Endodermal cell (in vitro differentiated cells): ENCODE measurements at regions not wholly inside any gene's neighbourhood (a gene's known extent, or its start where the extent isn't known, plus 50 kb on each side); places are given as distances from the start of the nearest gene placed in this dataset.

Source experiments
- DNase-seq: peaks from one replicate; pipeline ENCODE4 v3.0.0-alpha.2; 2017
- H3K27ac ChIP-seq: 2 replicates; pipeline ENCODE4 v1.5.1; 2013; ENCODE audit warnings: mild to moderate bottlenecking, low read depth, low read length, moderate library complexity
- H3K27me3 ChIP-seq: 2 replicates; pipeline ENCODE4 v1.6.1; 2013; ENCODE audit warnings: mild to moderate bottlenecking, low read length, moderate library complexity; ENCODE audit not compliant: insufficient read depth, control insufficient read depth, poor library complexity, severe bottlenecking
- H3K36me3 ChIP-seq: 2 replicates; pipeline ENCODE4 v1.7.0; 2013; ENCODE audit warnings: mild to moderate bottlenecking, low read length, moderate library complexity; ENCODE audit not compliant: control insufficient read depth, insufficient read depth
- H3K4me1 ChIP-seq: one replicate; pipeline ENCODE4 v1.7.0; 2013; ENCODE audit warnings: low read length; ENCODE audit not compliant: control insufficient read depth, insufficient read depth
- H3K4me3 ChIP-seq: 2 replicates; pipeline ENCODE4 v1.5.1; 2013; ENCODE audit warnings: mild to moderate bottlenecking, low read length, moderate library complexity
- H3K9ac ChIP-seq: 2 replicates; pipeline ENCODE4 v1.6.1; 2013; ENCODE audit warnings: mild to moderate bottlenecking, low read length, moderate library complexity; ENCODE audit not compliant: poor library complexity, severe bottlenecking; ENCODE audit errors: extremely low read depth
- H3K9me3 ChIP-seq: 2 replicates; pipeline ENCODE4 v1.6.1; 2013; ENCODE audit warnings: mild to moderate bottlenecking, low read length, moderate library complexity; ENCODE audit not compliant: control insufficient read depth
- H3K27ac Mint-ChIP-seq: 2 replicates; pipeline ENCODE4 v1.8.0; 2020; ENCODE audit warnings: mixed read lengths
- H3K27me3 Mint-ChIP-seq: 2 replicates; pipeline ENCODE4 v1.8.0; 2021; ENCODE audit warnings: mild to moderate bottlenecking, mixed read lengths; ENCODE audit not compliant: insufficient read depth
- H3K36me3 Mint-ChIP-seq: 2 replicates; pipeline ENCODE4 v1.8.0; 2020; ENCODE audit warnings: low read depth, mixed read lengths
- H3K4me1 Mint-ChIP-seq: 2 replicates; pipeline ENCODE4 v1.8.0; 2020; ENCODE audit warnings: mixed read lengths
- H3K4me3 Mint-ChIP-seq: 2 replicates; pipeline ENCODE4 v1.8.0; 2020; ENCODE audit warnings: mild to moderate bottlenecking, moderate library complexity, mixed read lengths
- H3K9me3 Mint-ChIP-seq: 2 replicates; pipeline ENCODE4 v1.8.0; 2020; ENCODE audit warnings: mild to moderate bottlenecking, mixed read lengths
- CTCF ChIP-seq: fragments of 200-600 bp; sonication (generic); conservative IDR thresholded peaks from 2 replicates; pipeline ENCODE4 v1.5.0; 2021; ENCODE audit warnings: antibody characterized with exemption, mild to moderate bottlenecking
- WGBS, 2 experiments: methylation state at CpG; one replicate each; pipeline versions ENCODE4 v1.1.5 to v1.1.7; 2013; ENCODE audit warnings: missing lambda C conversion rate in 2 of 2, mixed read lengths in 1 of 2; ENCODE audit not compliant: insufficient coverage in 1 of 2, insufficient read length in 1 of 2; 5-methylcytosine and 5-hydroxymethylcytosine counted together

DNA sequence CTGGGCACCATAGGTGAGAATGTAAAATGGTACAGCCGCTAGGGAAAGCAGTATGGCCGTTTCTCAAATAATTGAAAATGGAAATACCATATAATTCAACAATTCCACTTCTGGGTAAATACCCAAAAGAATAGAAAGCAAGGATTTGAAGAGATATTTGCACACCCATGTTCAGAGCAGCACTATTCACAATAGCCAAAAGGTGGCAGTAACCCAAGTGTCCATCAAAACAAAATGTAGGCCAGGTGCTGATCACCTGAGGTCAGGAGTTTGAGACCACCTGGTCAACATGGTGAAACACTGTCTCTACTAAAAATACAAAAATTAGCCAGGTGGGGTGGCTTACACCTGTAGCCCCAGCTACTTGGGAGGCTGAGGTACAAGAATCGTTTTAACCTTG, 62.1 kb downstream of the OLIG1 start:
- Mint-ChIP-seq H3K36me3 (no peaks in the 10 kb centered on the region), H3K4me3 (no peak overlapping the region), H3K27me3 (peaks cover 44% of the 10 kb centered on the region), H3K4me1 (peaks cover 25% of the 10 kb centered on the region), H3K9me3 (no peaks in the 10 kb centered on the region), H3K27ac (no peak overlapping the region)
- 100% methylated on average over 3 of the region's 3 CpGs; no CpG with 5 or more reads in 1 of the 2 experiments for WGBS, 2 experiments
- H3K9ac ChIP-seq, result no peak overlapping the region
- H3K4me3 ChIP-seq, result no peak overlapping the region
- no peaks in the 10 kb centered on the region for H3K36me3 ChIP-seq
- H3K27ac ChIP-seq, result no peak overlapping the region
- peak; percentile 59 for TF ChIP-seq CTCF
- H3K9me3 ChIP-seq, result no peaks in the 10 kb centered on the region
- no peak for DNase-seq
- H3K4me1 ChIP-seq, result no peaks in the 10 kb centered on the region
- H3K27me3 ChIP-seq, result peaks cover 40% of the 10 kb centered on the region

- Histone ChIP-seq H3K27ac (no peak overlapping the region), H3K36me3 (no peaks in the 10 kb centered on the region), H3K4me3 (no peak overlapping the region), H3K9me3 (no peaks in the 10 kb centered on the region), H3K9ac (no peak overlapping the region), H3K27me3 (peaks cover 24% of the 10 kb centered on the region), H3K4me1 (no peaks in the 10 kb centered on the region)
- H3K4me1 Mint-ChIP-seq, result peaks cover 23% of the 10 kb centered on the region
- no peak for TF ChIP-seq CTCF
- WGBS, 2 experiments, result 48 to 52% methylated on average over 5 to 6 of the region's 6 CpGs
- H3K9me3 Mint-ChIP-seq, result no peaks in the 10 kb centered on the region
- peaks cover 34% of the 10 kb centered on the region for H3K27me3 Mint-ChIP-seq
- no peaks in the 10 kb centered on the region for H3K36me3 Mint-ChIP-seq
- no peak overlapping the region for H3K27ac Mint-ChIP-seq
- H3K4me3 Mint-ChIP-seq, result no peak overlapping the region
- peak; percentile 77 for DNase-seq
Measured at GRCh38 chr21:33133892-33134291, 64.0 kb downstream of the OLIG1 start.

- no peak overlapping the region for H3K4me3 ChIP-seq
- H3K36me3 ChIP-seq, result no peaks in the 10 kb centered on the region
- H3K4me1 Mint-ChIP-seq, result peaks cover 23% of the 10 kb centered on the region
- H3K36me3 Mint-ChIP-seq, result no peaks in the 10 kb centered on the region
- WGBS, 2 experiments, result 88 to 95% methylated on average over 8 of the region's 8 CpGs
- H3K27me3 ChIP-seq, result peaks cover 11% of the 10 kb centered on the region
- no peak for TF ChIP-seq CTCF
- no peak for DNase-seq
- no peaks in the 10 kb centered on the region for H3K9me3 Mint-ChIP-seq
- no peak overlapping the region for H3K9ac ChIP-seq
- H3K4me1 ChIP-seq, result no peaks in the 10 kb centered on the region
- no peaks in the 10 kb centered on the region for H3K9me3 ChIP-seq
- H3K4me3 Mint-ChIP-seq, result no peak overlapping the region
- H3K27me3 Mint-ChIP-seq, result peaks cover 29% of the 10 kb centered on the region
- H3K27ac ChIP-seq, result no peak overlapping the region
- no peak overlapping the region for H3K27ac Mint-ChIP-seq
Measured at GRCh38 chr21:33135925-33136324, 66.0 kb downstream of the OLIG1 start.
